ENCODE measurements at regions not wholly inside any gene's neighbourhood (a gene's known extent, or its start where the extent isn't known, plus 50 kb on each side); places are given as distances from the start of the nearest gene placed in this dataset.

DNA sequence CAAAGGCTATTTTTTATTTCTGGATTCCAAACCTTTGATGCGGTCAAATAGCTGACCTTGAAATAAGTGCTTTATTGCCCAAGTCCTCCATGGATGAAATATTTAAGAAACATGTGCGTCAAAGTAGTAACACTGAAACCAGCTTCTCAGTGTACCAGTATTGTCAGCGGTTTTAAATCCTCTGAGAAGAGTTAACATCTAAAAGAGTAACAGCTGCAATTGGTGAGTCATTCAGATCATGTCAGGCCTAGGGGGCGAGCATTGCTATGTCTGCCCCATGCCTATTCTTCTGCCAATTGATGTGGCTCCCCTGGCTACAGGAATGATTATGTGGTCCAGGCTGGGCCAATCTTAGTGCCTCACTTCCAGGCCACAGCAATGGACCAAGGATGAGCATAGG, 263.3 kb upstream of the SORL1-AS1 start:
- TF ChIP-seq, protein P1, sequence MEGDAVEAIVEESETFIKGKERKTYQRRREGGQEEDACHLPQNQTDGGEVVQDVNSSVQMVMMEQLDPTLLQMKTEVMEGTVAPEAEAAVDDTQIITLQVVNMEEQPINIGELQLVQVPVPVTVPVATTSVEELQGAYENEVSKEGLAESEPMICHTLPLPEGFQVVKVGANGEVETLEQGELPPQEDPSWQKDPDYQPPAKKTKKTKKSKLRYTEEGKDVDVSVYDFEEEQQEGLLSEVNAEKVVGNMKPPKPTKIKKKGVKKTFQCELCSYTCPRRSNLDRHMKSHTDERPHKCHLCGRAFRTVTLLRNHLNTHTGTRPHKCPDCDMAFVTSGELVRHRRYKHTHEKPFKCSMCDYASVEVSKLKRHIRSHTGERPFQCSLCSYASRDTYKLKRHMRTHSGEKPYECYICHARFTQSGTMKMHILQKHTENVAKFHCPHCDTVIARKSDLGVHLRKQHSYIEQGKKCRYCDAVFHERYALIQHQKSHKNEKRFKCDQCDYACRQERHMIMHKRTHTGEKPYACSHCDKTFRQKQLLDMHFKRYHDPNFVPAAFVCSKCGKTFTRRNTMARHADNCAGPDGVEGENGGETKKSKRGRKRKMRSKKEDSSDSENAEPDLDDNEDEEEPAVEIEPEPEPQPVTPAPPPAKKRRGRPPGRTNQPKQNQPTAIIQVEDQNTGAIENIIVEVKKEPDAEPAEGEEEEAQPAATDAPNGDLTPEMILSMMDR (IDR thresholded peaks at IDR 0.05), result no peak
- no peak for TF ChIP-seq EP300 (IDR thresholded peaks at IDR 0.05; ENCODE audit: low read depth)

Data from transverse colon (tissue), 3 donors.